Neural progenitor cell (in vitro differentiated cells): ENCODE measurements at regions not wholly inside any gene's neighbourhood (a gene's known extent, or its start where the extent isn't known, plus 50 kb on each side); places are given as distances from the start of the nearest gene placed in this dataset.

Experiments
- DNase-seq: peaks from one replicate; pipeline ENCODE4 v3.0.0-alpha.2; 2016; ENCODE audit warnings: low spot score
- H2AFZ ChIP-seq: fragments of 200-600 bp; sonication (generic); replicated peaks from 2 replicates; pipeline ENCODE4 v1.6.1; 2016; ENCODE audit warnings: antibody characterized with exemption
- H3F3A ChIP-seq: fragments of 200-600 bp; sonication (generic); 2 replicates; pipeline ENCODE4 v1.6.1; 2016; ENCODE audit warnings: antibody characterized with exemption, low read depth
- H3K27ac ChIP-seq: fragments of 200-600 bp; sonication (generic); 2 replicates; pipeline ENCODE4 v1.5.1; 2016; ENCODE audit warnings: mild to moderate bottlenecking
- H3K27me3 ChIP-seq: fragments of 200-600 bp; sonication (generic); 2 replicates; pipeline ENCODE4 v1.6.1; 2016; ENCODE audit warnings: mild to moderate bottlenecking, moderate library complexity
- H3K36me3 ChIP-seq: fragments of 200-600 bp; sonication (generic); 2 replicates; pipeline ENCODE4 v1.5.1; 2016
- H3K4me1 ChIP-seq: fragments of 200-600 bp; sonication (generic); 2 replicates; pipeline ENCODE4 v1.6.1; 2016; ENCODE audit warnings: mixed run types
- H3K4me2 ChIP-seq: fragments of 200-600 bp; sonication (generic); 2 replicates; pipeline ENCODE4 v1.6.1; 2016
- H3K4me3 ChIP-seq: fragments of 200-600 bp; sonication (generic); 2 replicates; pipeline ENCODE4 v1.5.1; 2016
- H3K79me2 ChIP-seq: fragments of 200-600 bp; sonication (generic); 2 replicates; pipeline ENCODE4 v1.6.1; 2016; ENCODE audit warnings: low read depth
- H3K9ac ChIP-seq: fragments of 200-600 bp; sonication (generic); 2 replicates; pipeline ENCODE4 v1.6.1; 2016
- H3K9me3 ChIP-seq: fragments of 200-600 bp; sonication (generic); 2 replicates; pipeline ENCODE4 v1.5.1; 2016; ENCODE audit warnings: low read depth
- H4K20me1 ChIP-seq: fragments of 200-600 bp; sonication (generic); 2 replicates; pipeline ENCODE4 v1.6.1; 2016; ENCODE audit warnings: low read depth
- H3K27ac Mint-ChIP-seq: 3 replicates; pipeline ENCODE4 v1.8.0; 2021; ENCODE audit warnings: mixed read lengths
- H3K27me3 Mint-ChIP-seq: 2 replicates; pipeline ENCODE4 v1.8.0; 2022; ENCODE audit warnings: low read depth, mild to moderate bottlenecking, inconsistent platforms, moderate library complexity, mixed read lengths; ENCODE audit not compliant: insufficient read depth
- H3K36me3 Mint-ChIP-seq: 3 replicates; pipeline ENCODE4 v1.8.0; 2021; ENCODE audit warnings: mixed read lengths
- H3K4me1 Mint-ChIP-seq: 3 replicates; pipeline ENCODE4 v1.8.0; 2021; ENCODE audit warnings: mixed read lengths
- H3K4me3 Mint-ChIP-seq: 3 replicates; pipeline ENCODE4 v1.8.0; 2021; ENCODE audit warnings: mild to moderate bottlenecking, moderate library complexity, mixed read lengths
- H3K9me3 Mint-ChIP-seq: 3 replicates; pipeline ENCODE4 v1.8.0; 2020; ENCODE audit warnings: mixed read lengths
- CTCF ChIP-seq: fragments of 200-600 bp; sonication (generic); IDR thresholded peaks from 2 replicates; pipeline ENCODE4 v1.5.1; 2017; ENCODE audit warnings: antibody characterized with exemption, mild to moderate bottlenecking
- EZH2 ChIP-seq: fragments of 200-600 bp; sonication (generic); IDR thresholded peaks from 2 replicates; pipeline ENCODE4 v1.6.1; 2017; ENCODE audit warnings: antibody characterized with exemption, mild to moderate bottlenecking, moderate library complexity
- EZH2phosphoT487 ChIP-seq: fragments of 200-600 bp; sonication (generic); IDR thresholded peaks from 2 replicates; pipeline ENCODE4 v1.6.1; 2017; ENCODE audit warnings: antibody characterized with exemption

- no peak overlapping the region for H3K4me3 Mint-ChIP-seq
- no peak for TF ChIP-seq EZH2phosphoT487
- TF ChIP-seq EZH2: no peak
- no peak for TF ChIP-seq CTCF
- Histone ChIP-seq H4K20me1 (no peaks in the 10 kb centered on the region), H3F3A (no peaks in the 10 kb centered on the region), H3K9ac (no peak overlapping the region), H3K9me3 (no peaks in the 10 kb centered on the region), H3K79me2 (no peaks in the 10 kb centered on the region), H3K36me3 (no peaks in the 10 kb centered on the region), H3K4me1 (no peaks in the 10 kb centered on the region), H3K27me3 (no peaks in the 10 kb centered on the region), H2AFZ (no peak overlapping the region), H3K27ac (no peak overlapping the region), H3K4me3 (no peak overlapping the region), H3K4me2 (no peak overlapping the region)
- no peaks in the 10 kb centered on the region for H3K9me3 Mint-ChIP-seq
- H3K36me3 Mint-ChIP-seq: no peaks in the 10 kb centered on the region
- H3K27ac Mint-ChIP-seq: no peak overlapping the region
- no peaks in the 10 kb centered on the region for H3K4me1 Mint-ChIP-seq
- H3K27me3 Mint-ChIP-seq: no peaks in the 10 kb centered on the region
- no peak for DNase-seq
These were observed 54.3 kb downstream of the TMEM215 start for GRCh38 chr9:32837551-32838058.

- no peak for DNase-seq
- no peaks in the 10 kb centered on the region for H3K27me3 Mint-ChIP-seq
- H3K4me1 Mint-ChIP-seq: no peaks in the 10 kb centered on the region
- no peaks in the 10 kb centered on the region for H3K36me3 Mint-ChIP-seq
- Histone ChIP-seq H2AFZ (no peak overlapping the region), H3K4me1 (no peaks in the 10 kb centered on the region), H3K4me3 (no peak overlapping the region), H3K27ac (no peak overlapping the region), H3K9me3 (no peaks in the 10 kb centered on the region), H3K9ac (no peak overlapping the region), H3K79me2 (no peaks in the 10 kb centered on the region), H3K36me3 (no peaks in the 10 kb centered on the region), H3F3A (no peaks in the 10 kb centered on the region), H4K20me1 (no peaks in the 10 kb centered on the region), H3K4me2 (no peak overlapping the region), H3K27me3 (no peaks in the 10 kb centered on the region)
- H3K27ac Mint-ChIP-seq: no peak overlapping the region
- no peaks in the 10 kb centered on the region for H3K9me3 Mint-ChIP-seq
- H3K4me3 Mint-ChIP-seq: no peak overlapping the region
- TF ChIP-seq EZH2phosphoT487 (no peak), CTCF (no peak), EZH2 (no peak)
These were observed 55.9 kb downstream of the TMEM215 start for GRCh38 chr9:32839013-32839885.

GRCh38 chr9:32841314-32841713 is 58.0 kb downstream of the TMEM215 start:
- Mint-ChIP-seq H3K27me3 (no peaks in the 10 kb centered on the region), H3K4me3 (no peak overlapping the region)

More at GRCh38 chr9:32841314-32841713, 58.0 kb downstream of the TMEM215 start:
- H3K4me3 ChIP-seq: no peak overlapping the region
- H3K79me2 ChIP-seq: no peaks in the 10 kb centered on the region
- H3K9me3 ChIP-seq: no peaks in the 10 kb centered on the region
- H3K4me2 ChIP-seq: no peak overlapping the region
- H2AFZ ChIP-seq: no peak overlapping the region
- Mint-ChIP-seq H3K9me3 (no peaks in the 10 kb centered on the region), H3K27ac (no peak overlapping the region), H3K4me1 (no peaks in the 10 kb centered on the region), H3K36me3 (no peaks in the 10 kb centered on the region)
- H3K27me3 ChIP-seq: no peaks in the 10 kb centered on the region
- no peaks in the 10 kb centered on the region for H3K4me1 ChIP-seq
- no peaks in the 10 kb centered on the region for H3F3A ChIP-seq
- TF ChIP-seq EZH2phosphoT487: no peak
- TF ChIP-seq CTCF: no peak
- no peak for TF ChIP-seq EZH2
- H3K36me3 ChIP-seq: no peaks in the 10 kb centered on the region
- no peak for DNase-seq
- no peak overlapping the region for H3K27ac ChIP-seq
- H3K9ac ChIP-seq: no peak overlapping the region
- H4K20me1 ChIP-seq: no peaks in the 10 kb centered on the region
